Transverse colon (tissue), 4 donors: ENCODE measurements at regions not wholly inside any gene's neighbourhood (a gene's known extent, or its start where the extent isn't known, plus 50 kb on each side); places are given as distances from the start of the nearest gene placed in this dataset.

Source experiments
- DNase-seq: peaks from one replicate; pipeline ENCODE4 v3.0.0-alpha.2; 2019
- H3K27ac ChIP-seq, 4 donors: fragments of 200-600 bp; sonication (generic); 2 replicates each; pipeline ENCODE4 v1.5.1; 2016 to 2018; ENCODE audit warnings: inconsistent platforms in 4 of 4
- H3K27me3 ChIP-seq: fragments of 200-600 bp; sonication (generic); 2 replicates; pipeline ENCODE4 v1.5.1; 2017; ENCODE audit warnings: inconsistent platforms
- H3K36me3 ChIP-seq, 4 donors: fragments of 200-600 bp; sonication (generic); 2 replicates each; pipeline ENCODE4 v1.5.1; 2017 to 2019; ENCODE audit warnings: inconsistent platforms in 4 of 4
- H3K4me1 ChIP-seq, 4 donors: fragments of 200-600 bp; sonication (generic); 2 replicates each; pipeline ENCODE4 v1.5.1; 2017 to 2020; ENCODE audit warnings: inconsistent platforms in 4 of 4
- H3K4me3 ChIP-seq, 4 donors: fragments of 200-600 bp; sonication (generic); 1 replicate in 1 of 4; 2 replicates in 3 of 4; pipeline versions ENCODE4 v1.5.1 to v1.6.1; 2017 to 2019; ENCODE audit warnings: inconsistent platforms in 4 of 4
- H3K9me3 ChIP-seq, 2 donors: fragments of 200-600 bp; sonication (generic); 2 replicates each; pipeline ENCODE4 v1.5.1; 2017 to 2019; ENCODE audit warnings: inconsistent platforms in 2 of 2
- EP300 ChIP-seq: sonication (generic); formaldehyde crosslinking; IDR thresholded peaks from one replicate; pipeline ENCODE4 v1.6.1; 2017; ENCODE audit warnings: antibody characterized with exemption, low read depth
- POLR2A ChIP-seq: fragments of 450-650 bp; IDR thresholded peaks from one replicate; pipeline ENCODE4 v1.6.1; 2016; ENCODE audit warnings: antibody characterized with exemption, mild to moderate bottlenecking, moderate library complexity
- POLR2AphosphoS5 ChIP-seq, 3 donors: sonication (generic); formaldehyde crosslinking; IDR thresholded peaks; one replicate each; pipeline ENCODE4 v1.6.1; 2016; ENCODE audit warnings: antibody characterized with exemption in 3 of 3
- WGBS, 2 donors: methylation state at CpG; one replicate each; pipeline ENCODE4 v1.1.5; 2018; ENCODE audit warnings: low coverage in 1 of 2; 5-methylcytosine and 5-hydroxymethylcytosine counted together
- in situ Hi-C, 4 donors: fragments of 200-750 bp; cut with MboI; loops; one replicate each; pipeline versions ENCODE4 v1.15.0 to v1.15.1; 2017; ENCODE audit warnings: low sequenced_read_pairs in 3 of 4, low pct_ligation_motif_present in 1 of 4, low pct_unique_long_range_greater_than_20kb in 1 of 4
- intact Hi-C: fragments of 100-400 bp; cut with DNase I; formaldehyde crosslinking; loops from one replicate; pipeline ENCODE4 v1.15.1; 2023; ENCODE audit warnings: low total_unique reads
- TF ChIP-seq, protein P1 (sequence below), 5 experiments: fragments of 200-600 bp in 3 of 5; fragments of 450-650 bp in 2 of 5; sonication (generic) in 3 of 5; IDR thresholded peaks; 1 replicate in 2 of 5; 2 replicates in 3 of 5; pipeline ENCODE4 v1.5.1; 2016 to 2017; ENCODE audit warnings: antibody characterized with exemption in 5 of 5, inconsistent platforms in 3 of 5, mild to moderate bottlenecking in 2 of 5, moderate library complexity in 1 of 5

DNA sequence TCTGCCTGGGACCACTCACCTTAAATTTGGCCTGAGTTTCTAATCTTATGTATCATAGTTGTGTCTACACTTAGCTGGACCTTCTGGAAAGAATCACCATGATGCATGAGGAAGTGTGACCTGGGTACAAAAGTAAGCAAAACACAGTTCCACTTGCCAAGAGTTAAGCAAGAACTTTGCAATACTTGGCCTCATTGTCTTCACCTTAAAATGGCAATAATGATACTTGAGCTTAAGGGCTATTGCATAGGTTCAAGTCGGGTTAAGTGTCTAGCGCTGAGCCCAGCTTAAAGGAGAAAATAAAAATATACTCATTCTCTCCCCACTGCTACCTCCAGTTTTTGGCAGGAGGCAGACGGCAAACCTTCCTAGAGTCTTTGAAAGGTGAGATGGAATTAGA is 133.9 kb upstream of the BMPER start:
- Histone ChIP-seq H3K36me3 (no peaks in the 10 kb centered on the region), H3K4me3 (no peak overlapping the region), H3K4me1 (peaks cover 0 to 13% (median 0%) of the 10 kb centered on the region in 4 donors), H3K27me3 (no peaks in the 10 kb centered on the region), H3K9me3 (no peaks in the 10 kb centered on the region), H3K27ac (no peak overlapping the region)
- intact Hi-C loops: no loop called here
- WGBS, 2 donors: 65 to 87% methylated on average over 3 of the region's 3 CpGs
- in situ Hi-C loops: no loop called here
- DNase-seq: no peak
- no peak for TF ChIP-seq POLR2AphosphoS5 (IDR thresholded peaks at IDR 0.05)

- H3K9me3 ChIP-seq: no peaks in the 10 kb centered on the region
- no peaks in the 10 kb centered on the region for H3K36me3 ChIP-seq
- in situ Hi-C loops: no loop called here
- H3K27me3 ChIP-seq: no peaks in the 10 kb centered on the region
- H3K27ac ChIP-seq: no peak overlapping the region
- no peak for TF ChIP-seq POLR2AphosphoS5 (IDR thresholded peaks at IDR 0.05)
- TF ChIP-seq POLR2A: no peak
- TF ChIP-seq, protein P1, sequence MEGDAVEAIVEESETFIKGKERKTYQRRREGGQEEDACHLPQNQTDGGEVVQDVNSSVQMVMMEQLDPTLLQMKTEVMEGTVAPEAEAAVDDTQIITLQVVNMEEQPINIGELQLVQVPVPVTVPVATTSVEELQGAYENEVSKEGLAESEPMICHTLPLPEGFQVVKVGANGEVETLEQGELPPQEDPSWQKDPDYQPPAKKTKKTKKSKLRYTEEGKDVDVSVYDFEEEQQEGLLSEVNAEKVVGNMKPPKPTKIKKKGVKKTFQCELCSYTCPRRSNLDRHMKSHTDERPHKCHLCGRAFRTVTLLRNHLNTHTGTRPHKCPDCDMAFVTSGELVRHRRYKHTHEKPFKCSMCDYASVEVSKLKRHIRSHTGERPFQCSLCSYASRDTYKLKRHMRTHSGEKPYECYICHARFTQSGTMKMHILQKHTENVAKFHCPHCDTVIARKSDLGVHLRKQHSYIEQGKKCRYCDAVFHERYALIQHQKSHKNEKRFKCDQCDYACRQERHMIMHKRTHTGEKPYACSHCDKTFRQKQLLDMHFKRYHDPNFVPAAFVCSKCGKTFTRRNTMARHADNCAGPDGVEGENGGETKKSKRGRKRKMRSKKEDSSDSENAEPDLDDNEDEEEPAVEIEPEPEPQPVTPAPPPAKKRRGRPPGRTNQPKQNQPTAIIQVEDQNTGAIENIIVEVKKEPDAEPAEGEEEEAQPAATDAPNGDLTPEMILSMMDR (IDR thresholded peaks at IDR 0.05): no peak
- TF ChIP-seq EP300: no peak
- intact Hi-C loops: no loop called here
- no peak for DNase-seq
- no peak overlapping the region for H3K4me3 ChIP-seq
- H3K4me1 ChIP-seq: peaks cover 0 to 13% (median 0%) of the 10 kb centered on the region in 4 donors
Observed at GRCh38 chr7:33773053-33773452, 132.3 kb upstream of the BMPER start.

- DNase-seq: peak; percentile 20
- intact Hi-C loops: no loop called here
- H3K4me1 ChIP-seq: peaks cover 0 to 13% (median 0%) of the 10 kb centered on the region in 4 donors
- H3K36me3 ChIP-seq: no peaks in the 10 kb centered on the region
- H3K4me3 ChIP-seq: no peak overlapping the region
- no peaks in the 10 kb centered on the region for H3K27me3 ChIP-seq
- in situ Hi-C loops: no loop called here
- no peaks in the 10 kb centered on the region for H3K9me3 ChIP-seq
- H3K27ac ChIP-seq: peak overlapping the region in 1 of 4 donors; percentile 30
- 44 to 56% methylated on average over 3 to 6 of the region's 6 CpGs for WGBS, 2 donors
- TF ChIP-seq POLR2AphosphoS5 (IDR thresholded peaks at IDR 0.05) (no peak), EP300 (no peak), POLR2A (no peak)
- TF ChIP-seq, protein P1 (IDR thresholded peaks at IDR 0.05): no peak
Observed at GRCh38 chr7:33774762-33775523, 130.4 kb upstream of the BMPER start.

GRCh38 chr7:33775790-33776189 is 129.5 kb upstream of the BMPER start:
- TF ChIP-seq POLR2AphosphoS5 (IDR thresholded peaks at IDR 0.05) (no peak), POLR2A (no peak), EP300 (no peak)
- TF ChIP-seq, protein P1 (IDR thresholded peaks at IDR 0.05): no peak
- Histone ChIP-seq H3K27me3 (no peaks in the 10 kb centered on the region), H3K9me3 (no peaks in the 10 kb centered on the region), H3K4me1 (peaks cover 0 to 13% (median 0%) of the 10 kb centered on the region in 4 donors), H3K36me3 (no peaks in the 10 kb centered on the region), H3K4me3 (no peak overlapping the region), H3K27ac (no peak overlapping the region)
- intact Hi-C loops: no loop called here
- in situ Hi-C loops: no loop called here
- DNase-seq: no peak
- 59 to 75% methylated on average over 2 to 4 of the region's 4 CpGs for WGBS, 2 donors

DNA sequence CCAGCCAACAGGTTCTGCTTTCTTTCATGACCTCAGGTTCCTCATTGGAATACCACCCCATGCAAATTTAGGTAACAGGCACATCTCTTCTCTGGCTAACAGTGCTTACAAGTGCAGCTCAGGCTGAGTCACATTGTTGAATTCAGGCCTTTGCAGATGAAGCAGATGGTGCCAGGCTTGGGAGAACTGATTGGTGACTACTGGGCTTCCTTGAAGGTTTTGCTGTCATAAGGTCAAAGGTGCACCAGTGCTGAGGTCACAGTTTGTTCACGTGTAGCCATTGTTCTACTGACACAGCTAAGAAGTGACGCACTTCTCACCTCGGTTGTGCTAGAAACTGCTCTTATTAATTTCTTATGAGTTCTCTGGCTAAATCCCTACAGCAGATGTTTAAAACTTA is 128.6 kb upstream of the BMPER start:
- no peak overlapping the region for H3K27ac ChIP-seq

More for the DNA sequence above, 128.6 kb upstream of the BMPER start:
- Histone ChIP-seq H3K4me3 (no peak overlapping the region), H3K36me3 (no peaks in the 10 kb centered on the region), H3K4me1 (peaks cover 0 to 13% (median 0%) of the 10 kb centered on the region in 4 donors), H3K27me3 (no peaks in the 10 kb centered on the region), H3K9me3 (no peaks in the 10 kb centered on the region)
- in situ Hi-C loops: no loop called here
- no peak for DNase-seq
- intact Hi-C loops: no loop called here
- TF ChIP-seq POLR2A (no peak), POLR2AphosphoS5 (IDR thresholded peaks at IDR 0.05) (no peak), EP300 (no peak)
- TF ChIP-seq, protein P1 (IDR thresholded peaks at IDR 0.05): no peak
- 90% methylated on average over 3 of the region's 3 CpGs; no CpG with 5 or more reads in 1 of the 2 donors for WGBS, 2 donors
